ENCODE measurements at regions not wholly inside any gene's neighbourhood (a gene's known extent, or its start where the extent isn't known, plus 50 kb on each side); places are given as distances from the start of the nearest gene placed in this dataset.
A peak's percentile ranks its signal among the peaks of the same experiment; 100 is the strongest.

DNA sequence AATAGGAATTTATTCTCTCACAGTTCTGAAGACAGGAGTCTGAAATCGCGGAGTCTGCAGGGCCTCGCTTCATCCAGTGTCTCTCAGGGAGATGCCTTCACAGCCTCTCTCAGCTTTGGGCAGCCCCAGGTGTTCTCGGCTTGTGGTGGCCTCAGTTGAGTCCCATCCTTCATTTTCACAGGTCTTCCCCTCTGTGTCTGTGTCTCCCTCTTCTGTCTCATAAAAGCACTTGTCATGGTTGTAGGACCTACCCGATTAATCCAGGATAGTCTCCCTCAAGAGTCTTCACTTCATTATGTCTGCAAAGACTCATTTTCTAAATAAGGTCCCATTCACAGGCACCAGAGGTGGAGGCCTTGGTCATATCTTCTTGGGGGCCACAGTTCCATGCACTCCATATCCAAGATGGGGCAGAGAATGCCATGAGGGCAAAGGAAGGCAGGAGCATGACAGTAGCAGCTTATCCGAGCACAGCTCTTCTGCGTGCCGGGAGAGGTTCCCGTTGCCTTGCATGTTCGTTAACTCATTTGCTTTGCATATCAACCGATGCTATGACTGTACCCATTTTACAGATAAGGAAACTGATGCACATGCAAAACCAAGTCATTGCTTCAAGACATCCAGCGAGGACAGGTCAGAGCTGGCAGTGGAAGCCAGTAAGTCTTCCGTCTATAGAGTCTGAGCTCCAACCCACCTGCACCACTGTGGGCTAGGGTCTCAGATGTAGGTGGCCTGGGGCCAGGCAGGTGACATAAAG lies 363.8 kb upstream of the SULF2 start:
- TF ChIP-seq SP1 (IDR thresholded peaks at IDR 0.05) (no peak), FOXM1 (IDR thresholded peaks at IDR 0.05; ENCODE audit: borderline replicate concordance) (no peak), TARDBP (IDR thresholded peaks at IDR 0.05) (no peak), FOXA1 (IDR thresholded peaks at IDR 0.05) (no peak), LEF1 (IDR thresholded peaks at IDR 0.05; ENCODE audit: borderline replicate concordance) (no peak), CTBP1 (IDR thresholded peaks at IDR 0.05; ENCODE audit: borderline replicate concordance) (no peak), ARNT (IDR thresholded peaks at IDR 0.05) (no peak), FOXK2 (IDR thresholded peaks at IDR 0.05) (no peak), BHLHE40 (IDR thresholded peaks at IDR 0.05; ENCODE audit: borderline replicate concordance) (no peak), ZNF384 (IDR thresholded peaks at IDR 0.05) (no peak), HDGF (IDR thresholded peaks at IDR 0.05; ENCODE audit: borderline replicate concordance) (no peak)
- TF ChIP-seq, protein P1, sequence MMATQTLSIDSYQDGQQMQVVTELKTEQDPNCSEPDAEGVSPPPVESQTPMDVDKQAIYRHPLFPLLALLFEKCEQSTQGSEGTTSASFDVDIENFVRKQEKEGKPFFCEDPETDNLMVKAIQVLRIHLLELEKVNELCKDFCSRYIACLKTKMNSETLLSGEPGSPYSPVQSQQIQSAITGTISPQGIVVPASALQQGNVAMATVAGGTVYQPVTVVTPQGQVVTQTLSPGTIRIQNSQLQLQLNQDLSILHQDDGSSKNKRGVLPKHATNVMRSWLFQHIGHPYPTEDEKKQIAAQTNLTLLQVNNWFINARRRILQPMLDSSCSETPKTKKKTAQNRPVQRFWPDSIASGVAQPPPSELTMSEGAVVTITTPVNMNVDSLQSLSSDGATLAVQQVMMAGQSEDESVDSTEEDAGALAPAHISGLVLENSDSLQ (IDR thresholded peaks at IDR 0.05) = no peak

DNA sequence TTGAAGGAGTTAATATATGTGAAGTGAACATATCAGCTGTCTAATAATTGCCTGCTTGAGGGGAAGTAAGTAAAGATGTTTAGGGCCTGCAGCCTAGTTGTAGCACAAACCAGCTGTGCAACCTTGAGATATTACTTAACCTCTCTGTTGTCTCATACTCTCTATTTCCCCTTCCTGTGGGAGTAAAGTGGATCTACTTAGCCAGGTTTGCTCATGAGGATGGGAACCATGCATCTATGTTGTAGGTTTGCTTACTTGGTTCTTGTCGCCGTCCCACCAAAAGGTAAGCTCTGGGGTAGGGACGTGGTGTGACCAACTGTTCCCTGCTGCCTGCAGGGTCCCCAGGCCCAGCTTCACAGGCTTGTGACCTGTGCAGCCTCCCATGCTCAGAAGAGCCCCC lies 362.7 kb upstream of the SULF2 start:
- POLR2A ChIA-PET = no interaction called here
- TF ChIP-seq BHLHE40 (IDR thresholded peaks at IDR 0.05; ENCODE audit: borderline replicate concordance) (no peak), SUZ12 (IDR thresholded peaks at IDR 0.05) (no peak), ARNT (IDR thresholded peaks at IDR 0.05) (no peak), NFRKB (IDR thresholded peaks at IDR 0.05) (no peak), LEF1 (IDR thresholded peaks at IDR 0.05; ENCODE audit: borderline replicate concordance) (no peak), CTBP1 (IDR thresholded peaks at IDR 0.05; ENCODE audit: borderline replicate concordance) (no peak), FOXM1 (IDR thresholded peaks at IDR 0.05; ENCODE audit: borderline replicate concordance) (no peak), FOXA1 (IDR thresholded peaks at IDR 0.05) (no peak), ZNF384 (IDR thresholded peaks at IDR 0.05) (no peak)
- CTCF ChIA-PET = no interaction called here
- DNase-seq (ENCODE audit: extremely low spot score) = no peak

More for the DNA sequence above, 363.8 kb upstream of the SULF2 start:
- CTCF ChIA-PET = no interaction called here
- POLR2A ChIA-PET = no interaction called here
- DNase-seq (ENCODE audit: extremely low spot score) = no peak

GRCh38 chr20:48147311-48147710 lies 362.0 kb upstream of the SULF2 start:
- CTCF ChIA-PET = no interaction called here

GRCh38 chr20:48146877-48147276 lies 361.6 kb upstream of the SULF2 start:
- ChIA-PET POLR2A (no interaction called here), CTCF (no interaction called here)
- no peak for DNase-seq (ENCODE audit: extremely low spot score)
- no peak for TF ChIP-seq SP1 (IDR thresholded peaks at IDR 0.05)
- TF ChIP-seq FOXA1 (IDR thresholded peaks at IDR 0.05) = no peak
- no peak for TF ChIP-seq SUZ12 (IDR thresholded peaks at IDR 0.05)
- no peak for TF ChIP-seq LEF1 (IDR thresholded peaks at IDR 0.05; ENCODE audit: borderline replicate concordance)
- TF ChIP-seq, protein P1 (IDR thresholded peaks at IDR 0.05) = peak; percentile 25; the same call in 1 of the 2 replicates
- no peak for TF ChIP-seq BHLHE40 (IDR thresholded peaks at IDR 0.05; ENCODE audit: borderline replicate concordance)
- TF ChIP-seq ZNF384 (IDR thresholded peaks at IDR 0.05) = no peak

More at GRCh38 chr20:48147311-48147710, 362.0 kb upstream of the SULF2 start:
- no peak for DNase-seq (ENCODE audit: extremely low spot score)
- TF ChIP-seq, protein P1 (IDR thresholded peaks at IDR 0.05) = no peak
- TF ChIP-seq BHLHE40 (IDR thresholded peaks at IDR 0.05; ENCODE audit: borderline replicate concordance) (no peak), HDGF (IDR thresholded peaks at IDR 0.05; ENCODE audit: borderline replicate concordance) (no peak), NFRKB (IDR thresholded peaks at IDR 0.05) (no peak), FOXK2 (IDR thresholded peaks at IDR 0.05) (no peak), L3MBTL2 (conservative IDR thresholded peaks at IDR 0.05) (no peak), TARDBP (IDR thresholded peaks at IDR 0.05) (no peak), FOXM1 (IDR thresholded peaks at IDR 0.05; ENCODE audit: borderline replicate concordance) (no peak), CTBP1 (IDR thresholded peaks at IDR 0.05; ENCODE audit: borderline replicate concordance) (no peak), ELF4 (IDR thresholded peaks at IDR 0.05) (no peak), ZNF384 (IDR thresholded peaks at IDR 0.05) (no peak), FOXA1 (IDR thresholded peaks at IDR 0.05) (no peak), SUZ12 (IDR thresholded peaks at IDR 0.05) (no peak), ARNT (IDR thresholded peaks at IDR 0.05) (no peak)
- POLR2A ChIA-PET = no interaction called here

- no peak for TF ChIP-seq LEF1 (IDR thresholded peaks at IDR 0.05; ENCODE audit: borderline replicate concordance)
- no peak for TF ChIP-seq CTBP1 (IDR thresholded peaks at IDR 0.05; ENCODE audit: borderline replicate concordance)
- TF ChIP-seq FOXM1 (IDR thresholded peaks at IDR 0.05; ENCODE audit: borderline replicate concordance) = no peak
- TF ChIP-seq, protein P1 (IDR thresholded peaks at IDR 0.05) = no peak
- TF ChIP-seq ELF4 (IDR thresholded peaks at IDR 0.05) = no peak
- no peak for TF ChIP-seq L3MBTL2 (conservative IDR thresholded peaks at IDR 0.05)
- no peak for TF ChIP-seq SUZ12 (IDR thresholded peaks at IDR 0.05)
- no peak for TF ChIP-seq NFRKB (IDR thresholded peaks at IDR 0.05)
- TF ChIP-seq SP1 (IDR thresholded peaks at IDR 0.05) = no peak
- TF ChIP-seq HDGF (IDR thresholded peaks at IDR 0.05; ENCODE audit: borderline replicate concordance) = no peak
- TF ChIP-seq BHLHE40 (IDR thresholded peaks at IDR 0.05; ENCODE audit: borderline replicate concordance) = no peak
- no peak for TF ChIP-seq ARNT (IDR thresholded peaks at IDR 0.05)
- no peak for TF ChIP-seq FOXA1 (IDR thresholded peaks at IDR 0.05)
- no peak for TF ChIP-seq FOXK2 (IDR thresholded peaks at IDR 0.05)
- TF ChIP-seq TARDBP (IDR thresholded peaks at IDR 0.05) = no peak
- TF ChIP-seq ZNF384 (IDR thresholded peaks at IDR 0.05) = no peak
- no peak for DNase-seq (ENCODE audit: extremely low spot score)
- ChIA-PET CTCF (no interaction called here), POLR2A (no interaction called here)
Measured at GRCh38 chr20:48146308-48146707, 361.0 kb upstream of the SULF2 start.

Measured in HEK293T (cell line).